IPS-18c (cell line): ENCODE measurements at regions not wholly inside any gene's neighbourhood (a gene's known extent, or its start where the extent isn't known, plus 50 kb on each side); places are given as distances from the start of the nearest gene placed in this dataset.

ENCODE experiments used
- H3K4me3 ChIP-seq: 2 replicates; pipeline ENCODE4 v1.7.0; 2013; ENCODE audit warnings: low read depth, mild to moderate bottlenecking, low read length, moderate library complexity; ENCODE audit not compliant: insufficient read depth
- H3K9me3 ChIP-seq: one replicate; pipeline ENCODE4 v1.6.1; 2013; ENCODE audit warnings: mild to moderate bottlenecking, low read length, moderate library complexity; ENCODE audit not compliant: control insufficient read depth, insufficient read depth

- no peak overlapping the region for H3K4me3 ChIP-seq
- H3K9me3 ChIP-seq = no peaks in the 10 kb centered on the region
These were observed 372.7 kb upstream of the SULF2 start for GRCh38 chr20:48158014-48158413.

- H3K4me3 ChIP-seq = no peak overlapping the region
- no peaks in the 10 kb centered on the region for H3K9me3 ChIP-seq
These were observed 371.8 kb upstream of the SULF2 start for GRCh38 chr20:48156951-48157700.

GRCh38 chr20:48156521-48156920 lies 371.2 kb upstream of the SULF2 start:
- H3K4me3 ChIP-seq = no peak overlapping the region
- H3K9me3 ChIP-seq = no peaks in the 10 kb centered on the region

- no peaks in the 10 kb centered on the region for H3K9me3 ChIP-seq
- H3K4me3 ChIP-seq = no peak overlapping the region
These were observed 370.0 kb upstream of the SULF2 start for GRCh38 chr20:48155268-48155667.

GRCh38 chr20:48154040-48154765 lies 368.9 kb upstream of the SULF2 start:
- H3K9me3 ChIP-seq = no peaks in the 10 kb centered on the region

GRCh38 chr20:48153523-48153922 lies 368.2 kb upstream of the SULF2 start:
- no peak overlapping the region for H3K4me3 ChIP-seq
- no peaks in the 10 kb centered on the region for H3K9me3 ChIP-seq

More at GRCh38 chr20:48154040-48154765, 368.9 kb upstream of the SULF2 start:
- H3K4me3 ChIP-seq = no peak overlapping the region

GRCh38 chr20:48153103-48153502 lies 367.8 kb upstream of the SULF2 start:
- Histone ChIP-seq H3K9me3 (no peaks in the 10 kb centered on the region), H3K4me3 (no peak overlapping the region)

GRCh38 chr20:48150568-48150967 lies 365.3 kb upstream of the SULF2 start:
- Histone ChIP-seq H3K9me3 (no peaks in the 10 kb centered on the region), H3K4me3 (no peak overlapping the region)

GRCh38 chr20:48149902-48150301 lies 364.6 kb upstream of the SULF2 start:
- H3K9me3 ChIP-seq = no peaks in the 10 kb centered on the region

GRCh38 chr20:48148916-48149672 lies 363.8 kb upstream of the SULF2 start:
- H3K4me3 ChIP-seq = no peak overlapping the region
- no peaks in the 10 kb centered on the region for H3K9me3 ChIP-seq

More at GRCh38 chr20:48149902-48150301, 364.6 kb upstream of the SULF2 start:
- no peak overlapping the region for H3K4me3 ChIP-seq

- H3K9me3 ChIP-seq = no peaks in the 10 kb centered on the region
- H3K4me3 ChIP-seq = no peak overlapping the region
These were observed 362.7 kb upstream of the SULF2 start for GRCh38 chr20:48148020-48148419.

GRCh38 chr20:48147311-48147710 lies 362.0 kb upstream of the SULF2 start:
- H3K9me3 ChIP-seq = no peaks in the 10 kb centered on the region
- H3K4me3 ChIP-seq = no peak overlapping the region

GRCh38 chr20:48146877-48147276 lies 361.6 kb upstream of the SULF2 start:
- Histone ChIP-seq H3K4me3 (no peak overlapping the region), H3K9me3 (no peaks in the 10 kb centered on the region)

GRCh38 chr20:48146308-48146707 lies 361.0 kb upstream of the SULF2 start:
- Histone ChIP-seq H3K9me3 (peaks cover 2% of the 10 kb centered on the region), H3K4me3 (no peak overlapping the region)

GRCh38 chr20:48143435-48144081 lies 358.3 kb upstream of the SULF2 start:
- Histone ChIP-seq H3K4me3 (no peak overlapping the region), H3K9me3 (peaks cover 8% of the 10 kb centered on the region)

- Histone ChIP-seq H3K4me3 (no peak overlapping the region), H3K9me3 (peaks cover 8% of the 10 kb centered on the region)
These were observed 357.2 kb upstream of the SULF2 start for GRCh38 chr20:48142516-48142773.

GRCh38 chr20:48141660-48142515 lies 356.6 kb upstream of the SULF2 start:
- Histone ChIP-seq H3K9me3 (peaks cover 8% of the 10 kb centered on the region), H3K4me3 (no peak overlapping the region)
